ENCODE measurements at regions not wholly inside any gene's neighbourhood (a gene's known extent, or its start where the extent isn't known, plus 50 kb on each side); places are given as distances from the start of the nearest gene placed in this dataset.

GRCh38 chr2:177038787-177039484, 173.7 kb upstream of the HNRNPA3 start:
- no peak for DNase-seq

- no peak for DNase-seq
Measured at GRCh38 chr2:177042311-177042710, 170.3 kb upstream of the HNRNPA3 start.

- DNase-seq, result no peak
Measured at GRCh38 chr2:177044671-177045070, 167.9 kb upstream of the HNRNPA3 start.

DNA sequence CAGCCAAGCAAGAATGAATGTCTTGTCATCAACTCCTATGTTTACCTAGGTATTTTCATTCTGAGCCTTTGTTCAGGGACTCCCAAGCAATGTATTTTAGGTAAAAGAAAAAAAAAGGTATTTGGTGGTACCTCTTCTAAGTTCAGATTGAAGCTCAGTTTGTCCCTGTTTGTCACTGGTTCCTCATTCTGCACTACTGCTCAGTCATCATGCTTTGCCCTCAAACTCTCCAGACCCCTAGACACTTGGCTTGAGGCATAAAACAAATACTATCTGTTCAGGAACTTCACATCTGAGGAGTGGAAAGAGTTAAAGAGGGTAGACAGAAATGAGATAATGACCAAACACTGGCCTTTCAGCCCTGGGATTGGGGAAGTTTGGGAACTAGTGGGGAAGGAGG, 163.6 kb upstream of the HNRNPA3 start:
- DNase-seq, result no peak

DNA sequence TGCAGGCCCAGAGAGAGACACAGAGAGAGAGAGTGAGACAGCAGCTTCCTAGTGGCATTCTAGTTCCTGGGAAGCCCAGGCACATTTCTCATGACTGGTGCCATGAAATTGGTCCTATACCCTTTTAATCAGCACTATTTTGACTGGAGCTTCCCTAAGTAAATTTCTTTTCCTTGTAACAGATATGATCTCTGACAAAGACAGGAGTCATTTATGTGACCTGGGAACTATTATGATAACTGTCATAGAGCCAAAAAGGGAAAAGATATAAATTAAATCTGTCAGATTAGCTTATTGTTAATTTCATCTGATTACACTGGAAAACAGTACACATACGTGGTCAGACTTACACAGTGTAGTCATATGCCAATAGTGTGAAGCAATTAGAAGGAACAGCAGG, 161.3 kb upstream of the HNRNPA3 start:
- DNase-seq, result no peak

DNA sequence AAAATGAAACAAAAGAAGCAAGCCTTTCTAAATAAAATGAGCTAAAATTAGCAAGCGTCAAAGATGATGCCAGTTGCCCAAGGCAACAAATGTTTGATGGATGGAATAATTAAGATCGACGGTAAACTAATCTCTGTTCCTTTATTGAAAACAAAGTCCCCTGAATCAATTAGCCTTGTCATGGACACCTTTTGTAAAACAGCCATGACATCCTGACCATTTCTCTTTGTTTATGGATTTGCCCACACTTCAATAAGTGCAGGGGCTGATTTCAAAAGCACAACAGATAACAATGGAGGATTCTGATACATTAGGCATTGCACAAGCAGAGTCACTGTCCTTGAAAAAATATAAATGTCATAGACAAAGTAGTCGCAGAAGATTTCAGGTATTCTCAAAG, 160.1 kb upstream of the HNRNPA3 start:
- DNase-seq, result no peak

DNA sequence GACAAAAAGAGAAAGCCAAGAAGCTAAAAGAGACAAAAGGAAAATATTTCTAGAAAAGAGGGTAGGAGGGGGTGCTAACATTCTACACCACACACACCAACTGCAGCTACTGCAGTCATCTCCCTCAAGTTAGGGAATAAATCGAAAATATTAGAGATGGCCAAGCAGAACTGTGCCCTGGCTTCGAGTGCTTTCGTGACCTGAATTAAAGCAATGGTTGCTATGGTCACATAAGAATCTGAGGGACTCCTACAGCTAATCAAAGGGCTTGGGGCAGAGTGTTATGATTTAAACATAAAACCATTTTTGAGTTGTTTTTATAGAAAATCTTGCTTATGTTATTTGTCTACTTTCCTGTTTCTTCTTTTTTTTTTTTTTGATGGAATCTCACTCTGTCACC, 159.6 kb upstream of the HNRNPA3 start:
- DNase-seq, result no peak

GRCh38 chr2:177053716-177054115, 158.9 kb upstream of the HNRNPA3 start:
- no peak for DNase-seq

- no peak for DNase-seq
Measured at GRCh38 chr2:177056481-177056929, 156.1 kb upstream of the HNRNPA3 start.

GRCh38 chr2:177058747-177059146, 153.8 kb upstream of the HNRNPA3 start:
- no peak for DNase-seq

DNA sequence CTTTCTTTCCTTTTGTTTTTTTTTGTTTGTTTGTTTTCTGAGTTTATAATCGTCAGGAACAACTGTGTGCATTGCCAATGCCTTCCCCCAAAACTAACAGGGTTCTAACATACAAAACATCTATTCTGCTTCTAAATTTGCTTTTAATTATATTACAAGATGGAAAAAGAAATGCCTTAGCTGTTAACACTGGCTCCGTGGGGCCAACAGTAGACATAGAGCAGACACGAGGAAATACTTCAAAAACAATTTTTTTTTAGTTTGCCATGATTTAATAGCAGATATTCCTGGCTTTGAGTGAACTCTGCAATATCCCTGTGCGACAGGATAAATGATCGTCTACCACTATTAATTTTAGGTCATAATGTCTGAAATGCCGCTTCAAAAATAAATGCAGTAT, 153.3 kb upstream of the HNRNPA3 start:
- DNase-seq, result no peak

- DNase-seq, result no peak
Measured at GRCh38 chr2:177063331-177063730, 149.3 kb upstream of the HNRNPA3 start.

DNA sequence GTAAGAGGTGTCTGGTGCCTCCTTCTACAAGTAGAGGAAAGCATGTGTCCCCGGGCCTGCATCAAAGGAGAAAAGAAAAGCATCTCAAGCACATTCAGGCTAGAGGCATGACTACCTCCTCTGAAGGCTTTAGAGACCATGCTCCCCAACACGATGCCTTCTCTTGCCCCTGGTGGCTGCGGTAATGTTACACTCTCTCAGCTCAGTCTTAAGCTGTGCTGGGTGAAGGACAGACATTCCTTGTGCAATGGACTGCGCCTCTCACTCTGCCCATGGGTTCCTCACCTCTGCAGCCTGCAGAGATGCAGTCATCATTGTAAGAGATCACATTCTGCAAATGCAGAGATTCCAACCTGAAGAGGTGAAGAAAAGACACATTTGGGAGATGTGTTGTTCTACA, 148.2 kb upstream of the HNRNPA3 start:
- DNase-seq, result no peak

DNA sequence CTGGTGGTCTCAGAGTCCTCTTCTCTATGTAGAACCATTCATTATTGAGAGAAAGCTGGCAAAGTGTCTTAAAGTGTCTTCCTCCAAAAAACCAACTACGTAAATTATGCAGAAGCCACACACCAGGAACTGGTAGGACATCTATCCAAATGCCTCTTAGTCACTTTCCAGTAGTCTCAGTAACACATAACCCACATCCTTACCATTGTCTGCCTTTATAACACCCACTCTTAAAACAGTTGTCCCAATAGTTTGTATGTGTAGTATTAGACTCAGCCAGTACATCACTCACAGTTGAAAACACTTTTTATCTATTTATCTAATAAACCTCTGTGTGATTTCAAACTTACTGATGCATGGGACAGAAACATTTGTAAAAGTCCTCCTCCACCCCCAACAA, 143.6 kb upstream of the HNRNPA3 start:
- DNase-seq, result no peak

- DNase-seq, result no peak
Measured at GRCh38 chr2:177072090-177072489, 140.5 kb upstream of the HNRNPA3 start.

GRCh38 chr2:177073611-177074010, 139.0 kb upstream of the HNRNPA3 start:
- DNase-seq, result no peak

DNA sequence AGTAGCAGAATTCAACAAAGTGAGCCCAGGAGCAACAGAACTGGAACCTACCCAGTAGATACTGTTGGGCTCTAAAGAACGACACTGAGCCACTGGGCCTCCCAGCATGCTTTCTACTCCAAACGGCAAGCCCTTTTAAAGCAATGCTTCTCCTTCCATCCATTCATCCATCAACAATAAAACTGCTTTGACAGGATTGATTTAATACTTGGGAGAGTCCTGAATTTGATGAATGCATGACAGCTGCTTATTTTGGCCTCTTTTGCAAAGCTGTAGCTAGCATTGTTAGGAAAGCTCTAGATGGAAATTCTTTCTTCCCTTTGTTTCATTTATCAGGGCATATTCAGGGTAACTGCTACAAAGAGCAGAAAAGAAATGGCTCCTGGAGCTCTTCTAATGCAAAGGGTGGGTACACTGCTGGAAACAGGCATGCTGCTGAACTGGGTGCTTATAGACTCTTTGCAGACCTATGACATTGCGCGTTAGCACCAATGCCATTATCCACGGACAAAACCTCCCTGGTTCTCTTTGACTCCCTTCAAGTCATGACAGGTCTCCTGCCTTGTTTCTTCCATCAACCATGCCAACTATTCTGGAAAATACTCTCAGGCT, 138.4 kb upstream of the HNRNPA3 start:
- DNase-seq, result no peak

DNA sequence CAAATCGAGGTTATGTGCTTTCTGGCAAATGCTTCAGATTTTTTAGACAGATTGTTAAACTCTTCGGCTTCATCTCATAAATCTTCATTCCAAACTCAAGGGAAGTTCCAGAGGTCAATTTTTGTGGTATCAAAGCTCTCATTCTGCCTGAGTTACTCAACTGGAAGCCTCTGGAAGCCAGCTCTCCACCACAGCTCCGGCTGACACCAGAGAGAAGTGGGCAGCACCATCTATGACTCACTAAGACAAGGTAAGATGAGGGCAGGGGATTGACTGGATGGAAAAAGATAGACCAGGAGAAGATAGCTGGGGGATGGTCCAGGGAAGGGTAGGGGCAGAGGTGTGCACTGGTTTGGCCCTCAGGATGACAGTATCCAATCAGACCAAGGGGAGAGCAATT, 137.3 kb upstream of the HNRNPA3 start:
- DNase-seq, result no peak

GRCh38 chr2:177076636-177077179, 135.9 kb upstream of the HNRNPA3 start:
- no peak for DNase-seq

DNA sequence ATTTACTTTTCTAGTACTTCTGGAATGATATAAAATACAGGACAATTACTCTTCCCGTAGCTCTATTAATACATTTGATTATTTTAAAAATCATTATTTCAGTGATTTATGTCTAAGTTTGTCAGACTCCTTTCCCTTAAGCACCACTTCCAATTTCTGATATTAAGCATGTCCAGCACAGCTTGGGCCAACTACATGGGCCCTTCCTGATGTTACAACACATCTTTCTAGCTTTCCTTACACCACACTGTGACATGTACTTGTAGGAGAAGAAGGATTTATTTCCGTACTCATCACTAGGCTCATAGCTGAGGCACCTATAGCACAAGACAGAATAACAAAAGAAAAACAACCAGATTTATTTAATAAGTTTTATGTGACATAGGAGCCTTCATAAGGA, 134.8 kb upstream of the HNRNPA3 start:
- DNase-seq, result no peak

DNA sequence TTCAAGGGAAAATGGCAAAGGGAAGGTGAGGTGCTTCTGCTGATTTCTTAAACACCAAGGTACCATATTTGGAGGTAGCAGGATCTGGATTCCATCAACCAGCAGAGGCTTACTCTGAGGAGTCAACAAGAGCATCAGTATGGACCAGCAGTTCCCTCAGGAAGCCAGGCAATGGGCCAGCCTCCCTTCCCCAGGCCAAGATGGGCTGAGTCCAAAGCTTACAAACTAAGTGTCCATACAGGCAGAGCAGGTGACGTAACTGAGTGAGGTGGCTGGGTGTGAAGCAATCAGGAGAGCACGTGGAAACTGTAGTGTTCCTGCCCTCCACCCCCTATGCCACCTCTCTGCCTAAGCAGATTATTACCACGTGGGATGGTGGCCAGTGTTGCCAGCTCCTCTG, 134.2 kb upstream of the HNRNPA3 start:
- no peak for DNase-seq

- DNase-seq, result no peak
Measured at GRCh38 chr2:177078855-177079254, 133.7 kb upstream of the HNRNPA3 start.

DNA sequence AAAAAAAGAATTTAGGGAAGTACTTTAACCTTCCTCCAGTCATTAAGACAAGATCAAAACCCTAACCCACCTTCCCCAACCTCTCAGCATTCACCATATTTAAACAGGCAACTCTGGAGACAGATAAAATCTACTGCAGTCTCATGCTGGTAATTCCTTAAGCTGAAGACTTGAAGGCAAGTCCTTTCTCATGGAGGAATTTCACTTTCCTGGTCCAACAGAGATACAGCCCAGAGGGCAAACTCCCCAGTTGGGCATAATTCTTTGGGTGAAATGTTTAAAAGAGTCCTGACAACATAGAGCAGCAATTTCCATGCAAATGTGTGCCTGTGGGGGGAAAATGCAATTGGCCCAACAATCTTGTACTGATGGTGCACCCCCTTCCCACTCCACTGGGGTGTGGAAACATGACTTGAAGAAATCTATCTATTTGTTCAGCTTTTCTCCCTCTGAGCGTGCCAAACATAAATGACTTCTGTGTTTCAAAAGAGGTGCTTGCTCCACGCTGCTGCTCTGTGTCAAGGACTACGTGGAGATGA, 131.8 kb upstream of the HNRNPA3 start:
- no peak for DNase-seq

DNA sequence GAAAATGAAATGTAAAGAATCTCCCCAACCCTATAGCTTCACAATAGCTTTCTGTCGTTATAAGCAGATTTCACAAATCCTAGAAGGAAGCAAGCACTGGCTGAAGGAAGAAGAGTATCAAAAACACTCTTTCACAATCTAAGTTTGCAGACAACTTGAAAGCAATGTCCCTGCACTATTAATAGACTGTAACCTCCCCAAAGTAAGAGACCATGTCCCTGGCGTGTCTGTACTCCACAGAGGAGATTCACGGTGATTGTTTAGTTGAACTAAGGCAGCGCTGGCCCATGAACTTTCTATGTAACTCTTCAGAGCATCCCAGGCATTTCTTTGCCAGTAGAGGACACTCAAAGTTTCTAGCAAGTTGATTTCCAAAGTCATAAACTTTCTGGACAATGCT, 128.0 kb upstream of the HNRNPA3 start:
- DNase-seq, result no peak
